Lower leg skin (tissue), 4 donors: ENCODE measurements at regions not wholly inside any gene's neighbourhood (a gene's known extent, or its start where the extent isn't known, plus 50 kb on each side); places are given as distances from the start of the nearest gene placed in this dataset.

Source experiments
- DNase-seq, 2 donors: peaks; one replicate each; pipeline ENCODE4 v3.0.0-alpha.2; 2019; ENCODE audit warnings: low spot score in 2 of 2
- H3K4me3 ChIP-seq: fragments of 200-600 bp; sonication (generic); 2 replicates; pipeline ENCODE4 v1.5.1; 2017; ENCODE audit warnings: mild to moderate bottlenecking, low read depth; ENCODE audit not compliant: poor library complexity, severe bottlenecking
- POLR2A ChIP-seq, 2 donors: fragments of 450-650 bp; IDR thresholded peaks; one replicate each; pipeline ENCODE4 v1.6.1; 2016 to 2017; ENCODE audit warnings: antibody characterized with exemption in 2 of 2, mild to moderate bottlenecking in 1 of 2, moderate library complexity in 1 of 2
- WGBS, 2 donors: methylation state at CpG; one replicate each; pipeline ENCODE4 v1.1.5; 2018; 5-methylcytosine and 5-hydroxymethylcytosine counted together
- intact Hi-C: fragments of 100-400 bp; cut with DNase I; formaldehyde crosslinking; loops from one replicate; pipeline ENCODE4 v1.15.0; 2023; ENCODE audit warnings: low total_unique reads
- TF ChIP-seq, protein P1 (sequence below), 3 donors: fragments of 450-650 bp; IDR thresholded peaks; one replicate each; pipeline ENCODE4 v1.5.1; 2016; ENCODE audit warnings: antibody characterized with exemption in 3 of 3, mild to moderate bottlenecking in 3 of 3, moderate library complexity in 2 of 3

DNA sequence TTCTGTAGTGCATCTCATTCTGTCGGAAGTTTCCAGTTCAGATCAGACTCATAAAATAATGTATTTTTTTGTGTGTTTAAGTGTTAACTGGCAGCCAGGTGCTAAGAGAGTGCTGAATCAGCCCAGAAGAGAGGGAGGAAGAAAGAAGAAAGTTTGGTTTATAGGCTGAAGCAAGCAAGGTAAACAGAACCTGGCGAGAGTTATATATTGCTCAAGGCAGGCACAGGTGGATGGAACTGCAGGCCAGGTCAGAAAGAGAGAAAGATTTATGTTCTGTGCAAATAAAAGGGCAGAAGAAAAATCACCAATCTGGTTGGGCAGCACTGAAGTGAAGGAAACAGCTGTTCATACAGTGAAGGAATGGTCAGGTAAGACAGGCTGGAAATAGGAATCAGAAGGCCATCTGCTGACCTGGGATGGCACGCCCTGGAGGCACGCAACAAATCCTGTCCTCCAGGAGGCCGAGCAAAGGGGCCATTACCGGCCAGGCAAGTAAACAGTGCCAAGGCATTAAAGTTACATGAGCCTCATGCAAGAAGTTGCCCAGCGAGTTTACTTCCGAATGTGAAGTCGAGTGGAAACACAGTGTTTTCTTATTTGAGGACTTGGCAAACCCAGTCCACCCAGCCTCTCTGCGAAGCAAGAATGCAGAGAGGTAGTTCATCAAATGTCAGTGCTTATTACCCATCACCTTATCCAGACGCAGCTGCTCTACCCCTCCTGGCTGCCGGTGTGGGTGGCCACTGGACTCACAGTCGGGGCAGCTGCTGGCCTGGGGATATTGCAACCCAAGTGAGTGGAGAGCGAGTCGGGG is 309.8 kb downstream of the VPS13C start:
- TF ChIP-seq, protein P1, sequence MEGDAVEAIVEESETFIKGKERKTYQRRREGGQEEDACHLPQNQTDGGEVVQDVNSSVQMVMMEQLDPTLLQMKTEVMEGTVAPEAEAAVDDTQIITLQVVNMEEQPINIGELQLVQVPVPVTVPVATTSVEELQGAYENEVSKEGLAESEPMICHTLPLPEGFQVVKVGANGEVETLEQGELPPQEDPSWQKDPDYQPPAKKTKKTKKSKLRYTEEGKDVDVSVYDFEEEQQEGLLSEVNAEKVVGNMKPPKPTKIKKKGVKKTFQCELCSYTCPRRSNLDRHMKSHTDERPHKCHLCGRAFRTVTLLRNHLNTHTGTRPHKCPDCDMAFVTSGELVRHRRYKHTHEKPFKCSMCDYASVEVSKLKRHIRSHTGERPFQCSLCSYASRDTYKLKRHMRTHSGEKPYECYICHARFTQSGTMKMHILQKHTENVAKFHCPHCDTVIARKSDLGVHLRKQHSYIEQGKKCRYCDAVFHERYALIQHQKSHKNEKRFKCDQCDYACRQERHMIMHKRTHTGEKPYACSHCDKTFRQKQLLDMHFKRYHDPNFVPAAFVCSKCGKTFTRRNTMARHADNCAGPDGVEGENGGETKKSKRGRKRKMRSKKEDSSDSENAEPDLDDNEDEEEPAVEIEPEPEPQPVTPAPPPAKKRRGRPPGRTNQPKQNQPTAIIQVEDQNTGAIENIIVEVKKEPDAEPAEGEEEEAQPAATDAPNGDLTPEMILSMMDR (IDR thresholded peaks at IDR 0.05): no peak
- TF ChIP-seq POLR2A (IDR thresholded peaks at IDR 0.05): no peak

GRCh38 chr15:61749169-61749568 is 311.1 kb downstream of the VPS13C start:
- TF ChIP-seq POLR2A (IDR thresholded peaks at IDR 0.05): no peak
- TF ChIP-seq, protein P1 (IDR thresholded peaks at IDR 0.05): no peak
- intact Hi-C loops: no loop called here
- no peak for DNase-seq
- H3K4me3 ChIP-seq: no peak overlapping the region
- WGBS, 2 donors: 58 to 63% methylated on average over 7 of the region's 7 CpGs

More for the DNA sequence above, 309.8 kb downstream of the VPS13C start:
- DNase-seq: no peak
- 49 to 59% methylated on average over 15 of the region's 15 CpGs for WGBS, 2 donors
- intact Hi-C loops: no loop called here
- no peak overlapping the region for H3K4me3 ChIP-seq

- no peak overlapping the region for H3K4me3 ChIP-seq
- TF ChIP-seq POLR2A (IDR thresholded peaks at IDR 0.05): no peak
- TF ChIP-seq, protein P1 (IDR thresholded peaks at IDR 0.05): no peak
- intact Hi-C loops: no loop called here
- no peak for DNase-seq
- 72 to 90% methylated on average over 2 of the region's 2 CpGs for WGBS, 2 donors
Observed at GRCh38 chr15:61748529-61748928, 311.7 kb downstream of the VPS13C start.

GRCh38 chr15:61746589-61746988 is 313.7 kb downstream of the VPS13C start:
- H3K4me3 ChIP-seq: no peak overlapping the region
- DNase-seq: no peak
- TF ChIP-seq, protein P1 (IDR thresholded peaks at IDR 0.05): no peak
- TF ChIP-seq POLR2A (IDR thresholded peaks at IDR 0.05): no peak
- intact Hi-C loops: no loop called here
- 77 to 78% methylated on average over 2 of the region's 2 CpGs for WGBS, 2 donors

DNA sequence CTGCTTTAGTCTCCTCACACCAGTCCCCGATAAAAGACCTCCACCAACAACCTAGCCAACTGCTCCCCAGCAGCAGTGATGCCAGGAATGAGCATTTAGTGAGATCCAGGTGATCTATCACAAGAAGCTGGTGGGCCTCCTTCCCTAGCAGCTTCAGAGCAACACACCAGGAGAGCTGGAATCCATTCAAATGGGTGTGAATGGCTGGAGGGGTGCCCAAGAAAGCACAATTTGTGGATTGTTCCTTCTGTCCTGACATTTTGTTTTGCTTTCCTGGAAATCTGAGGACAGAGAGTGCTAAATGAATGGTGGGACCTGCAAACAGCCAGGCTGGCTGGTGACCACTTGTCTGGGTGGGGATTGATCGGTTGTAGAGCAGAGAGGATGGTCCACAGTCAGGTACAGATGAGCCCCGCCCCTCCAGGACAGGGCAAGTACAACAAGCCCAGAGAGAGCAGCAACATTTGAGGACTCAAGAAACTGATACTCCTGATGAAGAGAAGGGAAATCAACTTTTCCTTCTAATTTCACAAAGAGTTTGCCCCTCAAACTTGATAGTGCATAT is 316.8 kb downstream of the VPS13C start:
- intact Hi-C loops: no loop called here
- no peak for DNase-seq
- no peak overlapping the region for H3K4me3 ChIP-seq
- no peak for TF ChIP-seq POLR2A (IDR thresholded peaks at IDR 0.05)
- TF ChIP-seq, protein P1 (IDR thresholded peaks at IDR 0.05): no peak
- 77 to 91% methylated on average over 3 of the region's 3 CpGs for WGBS, 2 donors
